Nephron (organoid): ENCODE measurements at regions not wholly inside any gene's neighbourhood (a gene's known extent, or its start where the extent isn't known, plus 50 kb on each side); places are given as distances from the start of the nearest gene placed in this dataset.

Experiments
- H3K27ac Mint-ChIP-seq, 3 experiments: 2 replicates each; pipeline ENCODE4 v1.8.0; 2020; ENCODE audit warnings: mixed read lengths in 3 of 3, mild to moderate bottlenecking in 2 of 3, moderate library complexity in 1 of 3
- H3K27me3 Mint-ChIP-seq: 2 replicates; pipeline ENCODE4 v1.8.0; 2021; ENCODE audit warnings: low read depth, mild to moderate bottlenecking, moderate library complexity, mixed read lengths
- H3K36me3 Mint-ChIP-seq: 2 replicates; pipeline ENCODE4 v1.8.0; 2020; ENCODE audit warnings: low read depth, mixed read lengths
- H3K4me1 Mint-ChIP-seq: 2 replicates; pipeline ENCODE4 v1.8.0; 2020; ENCODE audit warnings: mixed read lengths
- H3K4me3 Mint-ChIP-seq, 3 experiments: 2 replicates each; pipeline ENCODE4 v1.8.0; 2020; ENCODE audit warnings: mild to moderate bottlenecking in 3 of 3, mixed read lengths in 3 of 3, moderate library complexity in 2 of 3
- H3K9me3 Mint-ChIP-seq: 2 replicates; pipeline ENCODE4 v1.8.0; 2020; ENCODE audit warnings: mixed read lengths
- CTCF ChIP-seq, 3 experiments: fragments of 200-600 bp; sonication (generic); IDR thresholded peaks; one replicate each; pipeline ENCODE4 v1.5.0; 2021; ENCODE audit warnings: antibody characterized with exemption in 3 of 3; ENCODE audit not compliant: unreplicated experiment in 3 of 3

- no peaks in the 10 kb centered on the region for H3K27me3 Mint-ChIP-seq
- H3K9me3 Mint-ChIP-seq: peaks cover 2% of the 10 kb centered on the region
- no peak overlapping the region for H3K4me3 Mint-ChIP-seq
- no peak overlapping the region for H3K27ac Mint-ChIP-seq
- no peaks in the 10 kb centered on the region for H3K4me1 Mint-ChIP-seq
- no peak for TF ChIP-seq CTCF (IDR thresholded peaks at IDR 0.05; ENCODE audit: unreplicated experiment in 3 of 3)
- no peaks in the 10 kb centered on the region for H3K36me3 Mint-ChIP-seq
Measured at GRCh38 chr3:25940935-25941334, 151.0 kb downstream of the OXSM start.

GRCh38 chr3:25944329-25944728, 154.4 kb downstream of the OXSM start:
- TF ChIP-seq CTCF (IDR thresholded peaks at IDR 0.05; ENCODE audit: unreplicated experiment in 3 of 3): no peak
- H3K4me3 Mint-ChIP-seq: no peak overlapping the region
- no peaks in the 10 kb centered on the region for H3K36me3 Mint-ChIP-seq
- no peaks in the 10 kb centered on the region for H3K27me3 Mint-ChIP-seq
- H3K4me1 Mint-ChIP-seq: no peaks in the 10 kb centered on the region
- no peak overlapping the region for H3K27ac Mint-ChIP-seq
- H3K9me3 Mint-ChIP-seq: no peaks in the 10 kb centered on the region

DNA sequence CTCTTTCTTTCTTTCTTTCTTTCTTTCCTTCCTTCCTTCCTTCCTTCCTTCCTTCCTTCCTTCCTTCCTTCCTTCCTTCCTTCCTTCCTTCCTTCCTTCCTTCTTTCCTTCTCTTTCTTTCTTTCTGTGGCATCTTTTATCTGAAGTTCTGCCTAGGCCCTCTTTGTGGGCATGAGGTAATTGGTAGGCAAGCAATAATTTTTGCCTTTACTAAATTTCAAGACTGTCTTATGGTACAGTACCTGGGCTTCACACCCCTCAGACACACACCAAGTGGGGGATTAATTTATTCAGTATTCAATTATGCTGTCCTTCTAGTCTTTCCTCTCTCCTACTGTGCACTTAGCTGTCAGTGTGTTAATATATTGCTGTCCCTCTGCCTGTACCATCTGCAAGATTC, 155.5 kb downstream of the OXSM start:
- no peak for TF ChIP-seq CTCF (IDR thresholded peaks at IDR 0.05; ENCODE audit: unreplicated experiment in 3 of 3)
- no peaks in the 10 kb centered on the region for H3K27me3 Mint-ChIP-seq
- peaks cover 2% of the 10 kb centered on the region for H3K9me3 Mint-ChIP-seq
- H3K36me3 Mint-ChIP-seq: no peaks in the 10 kb centered on the region
- H3K4me1 Mint-ChIP-seq: no peaks in the 10 kb centered on the region
- H3K27ac Mint-ChIP-seq: no peak overlapping the region
- H3K4me3 Mint-ChIP-seq: no peak overlapping the region

GRCh38 chr3:25945836-25946235, 155.9 kb downstream of the OXSM start:
- Mint-ChIP-seq H3K27ac (no peak overlapping the region), H3K4me3 (no peak overlapping the region), H3K4me1 (no peaks in the 10 kb centered on the region), H3K36me3 (no peaks in the 10 kb centered on the region), H3K27me3 (no peaks in the 10 kb centered on the region), H3K9me3 (peaks cover 2% of the 10 kb centered on the region)
- TF ChIP-seq CTCF (IDR thresholded peaks at IDR 0.05; ENCODE audit: unreplicated experiment in 3 of 3): no peak

DNA sequence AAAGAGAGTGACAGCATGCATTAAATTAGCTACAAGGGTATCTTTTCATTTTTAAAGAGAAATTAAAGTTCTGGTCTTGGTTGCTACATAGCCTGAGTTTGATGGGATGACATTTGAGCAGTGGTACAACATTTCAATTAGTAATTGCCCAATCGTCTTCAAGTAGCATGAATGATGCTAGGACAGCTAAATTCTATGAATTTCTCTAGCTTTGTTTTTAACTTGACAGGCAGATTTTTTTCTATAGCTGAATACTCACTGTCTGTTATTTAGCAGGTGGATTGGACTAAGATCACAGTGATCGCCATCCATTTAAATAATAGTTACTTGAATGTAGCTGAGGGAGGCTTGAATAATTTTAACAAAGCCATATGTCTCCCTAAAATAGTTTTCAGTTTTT, 162.2 kb downstream of the OXSM start:
- peaks cover 2% of the 10 kb centered on the region for H3K9me3 Mint-ChIP-seq

More for the DNA sequence above, 162.2 kb downstream of the OXSM start:
- Mint-ChIP-seq H3K36me3 (no peaks in the 10 kb centered on the region), H3K27ac (no peak overlapping the region), H3K4me1 (no peaks in the 10 kb centered on the region), H3K4me3 (no peak overlapping the region), H3K27me3 (peaks cover 4% of the 10 kb centered on the region)
- TF ChIP-seq CTCF (IDR thresholded peaks at IDR 0.05; ENCODE audit: unreplicated experiment in 3 of 3): no peak
